NCI-H526 (cell line): ENCODE measurements at regions not wholly inside any gene's neighbourhood (a gene's known extent, or its start where the extent isn't known, plus 50 kb on each side); places are given as distances from the start of the nearest gene placed in this dataset.

Source experiments
- DNase-seq, 2 experiments: peaks; one replicate each; lab custom pipeline; 2025; lab: John Stamatoyannopoulos, UW

DNA sequence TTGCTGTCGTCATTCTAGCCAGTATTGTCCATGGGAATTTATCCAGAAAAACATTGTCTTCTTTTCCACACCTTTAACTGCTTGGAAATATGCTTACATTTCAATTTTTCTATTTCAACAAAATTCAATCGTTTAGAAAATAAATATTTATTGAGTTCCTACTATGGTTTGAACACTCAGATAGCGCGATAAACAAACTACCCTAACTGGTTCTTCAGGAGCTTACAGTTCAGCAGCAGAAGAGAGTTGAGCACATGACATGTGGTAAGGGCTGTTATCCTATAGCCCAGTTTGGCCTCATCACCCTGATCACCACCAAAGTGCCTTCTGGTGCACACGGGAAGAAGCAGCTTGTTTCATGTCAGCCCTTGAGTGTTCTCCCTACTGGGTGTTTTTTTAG lies 375.2 kb upstream of the SMIM21 start:
- no peak for DNase-seq

DNA sequence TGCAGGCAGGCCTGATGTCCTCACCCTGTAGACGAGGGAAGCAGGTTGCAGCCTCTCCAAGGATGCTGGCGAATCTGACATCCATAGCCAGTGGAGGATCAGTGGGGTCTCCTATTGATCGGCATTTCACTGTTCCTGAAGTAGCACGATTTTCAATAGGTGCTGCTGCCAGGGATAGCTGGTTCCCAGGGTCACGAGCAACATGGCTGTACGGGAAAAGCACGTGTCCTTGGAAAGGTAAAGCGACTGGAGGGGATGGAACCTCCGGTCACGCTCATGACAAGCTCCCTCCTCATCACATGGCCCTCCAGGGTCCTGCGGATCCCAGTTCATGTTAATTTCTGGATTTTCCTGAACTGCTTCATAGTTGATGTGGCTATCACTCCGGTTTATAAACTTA lies 373.7 kb upstream of the SMIM21 start:
- no peak for DNase-seq

DNA sequence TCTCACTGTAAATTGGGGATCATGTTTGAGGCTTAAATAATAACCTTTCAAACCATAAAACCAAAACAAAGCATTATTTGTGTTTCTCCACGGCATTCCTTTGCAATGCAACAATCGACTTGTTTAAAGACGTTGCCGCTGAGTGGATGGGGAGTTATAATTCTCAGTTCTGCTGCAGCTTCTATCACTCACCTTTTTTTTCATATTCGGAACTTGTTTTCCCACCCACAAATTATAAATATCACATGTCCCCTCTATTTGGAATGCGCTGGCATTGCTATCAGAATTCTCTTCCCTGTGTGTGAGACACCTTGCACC lies 372.8 kb upstream of the SMIM21 start:
- DNase-seq: no peak

DNA sequence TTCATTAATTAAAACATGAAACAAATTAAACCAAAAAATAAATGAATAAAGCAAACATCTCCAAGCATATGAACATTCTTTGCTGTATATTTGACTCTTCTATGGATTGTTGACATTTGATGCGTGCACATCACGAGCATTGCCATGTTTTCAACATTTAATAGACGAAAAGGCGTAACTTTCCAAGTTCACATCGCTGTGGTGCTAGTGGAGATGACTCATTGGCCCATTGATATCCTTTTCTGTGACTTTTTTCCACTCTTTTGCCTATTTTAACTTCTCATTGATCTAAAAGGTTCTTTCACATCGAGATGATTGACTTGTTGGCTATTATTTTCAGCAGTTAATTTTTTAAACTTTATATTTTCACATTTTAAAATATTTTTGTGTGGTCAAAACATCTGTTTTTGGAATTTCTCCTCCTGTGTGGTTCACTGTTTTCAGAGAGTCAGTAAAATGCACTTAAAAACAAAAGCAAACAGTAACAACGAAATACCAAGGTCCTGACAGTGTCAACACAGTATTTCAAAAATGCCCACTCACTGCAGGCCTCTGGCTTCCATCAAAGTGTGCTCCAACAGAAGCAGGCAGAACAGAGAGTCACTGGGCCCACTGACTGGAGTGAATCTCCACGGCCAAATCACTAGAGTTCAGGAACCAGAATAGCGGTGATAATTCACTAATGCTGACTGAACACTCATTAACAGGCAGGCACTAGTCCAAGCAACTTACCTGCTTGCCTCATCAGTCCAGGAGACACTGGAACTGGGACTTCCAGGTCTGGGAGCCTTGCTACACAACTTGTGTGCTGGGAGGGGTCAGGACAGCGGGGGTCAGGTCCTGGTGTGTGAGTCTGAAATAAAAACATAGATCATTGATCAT lies 372.2 kb upstream of the SMIM21 start:
- DNase-seq: no peak

DNA sequence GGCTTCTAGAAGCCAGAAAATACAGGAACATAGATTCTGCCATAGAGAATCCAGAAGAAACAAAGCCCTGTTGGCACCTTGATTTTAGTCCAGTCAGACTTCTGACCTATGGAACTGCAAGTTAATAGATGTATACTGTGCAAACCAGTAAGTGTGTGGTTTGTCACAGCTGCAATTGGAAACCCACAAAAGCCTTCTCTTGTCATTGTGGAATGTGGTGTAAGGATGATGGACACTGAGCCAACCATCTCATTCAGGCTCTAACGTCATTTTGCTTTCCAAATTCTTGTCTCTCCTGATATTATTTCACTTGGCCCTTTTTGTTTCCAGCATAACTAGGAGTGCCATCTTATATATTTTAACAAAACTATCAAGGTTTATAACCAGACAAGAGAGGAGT lies 369.5 kb upstream of the SMIM21 start:
- no peak for DNase-seq

DNA sequence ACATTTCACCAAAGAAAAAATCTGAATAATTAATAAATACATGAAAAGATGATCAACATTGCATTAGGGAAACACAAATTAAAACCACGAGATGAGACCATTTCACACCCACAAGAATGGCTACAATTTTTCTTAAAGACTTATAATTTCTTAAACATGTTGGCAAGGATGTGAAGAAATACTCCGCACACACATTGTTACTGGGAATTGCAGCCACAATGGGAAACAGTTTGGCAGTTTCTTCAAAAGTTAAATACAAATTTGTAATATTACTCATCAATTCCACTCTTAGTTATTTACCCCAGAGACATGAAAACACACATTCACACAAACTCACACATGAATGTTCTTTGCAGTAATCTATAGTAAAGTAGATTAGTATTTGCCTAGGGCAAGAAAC lies 363.3 kb upstream of the SMIM21 start:
- DNase-seq: no peak

DNA sequence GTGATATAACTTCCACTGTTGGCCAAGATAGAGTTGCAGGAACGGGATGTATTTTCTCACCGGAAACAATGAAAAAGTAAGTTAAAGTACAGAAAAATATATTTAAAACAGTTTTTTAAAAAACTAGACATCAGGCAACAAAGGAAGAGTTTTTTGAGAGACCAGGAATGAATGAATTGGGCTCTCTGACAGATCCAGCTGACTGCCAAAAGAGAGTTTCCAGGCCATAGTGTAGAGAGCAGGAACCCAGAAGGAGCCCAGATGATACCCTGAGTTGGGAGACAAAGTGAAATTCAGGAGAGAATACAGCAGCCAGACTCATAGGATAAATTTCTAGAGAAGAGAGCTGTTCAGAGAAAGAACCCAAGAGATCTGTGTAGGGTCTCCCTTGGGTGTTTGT lies 362.6 kb upstream of the SMIM21 start:
- DNase-seq: no peak

DNA sequence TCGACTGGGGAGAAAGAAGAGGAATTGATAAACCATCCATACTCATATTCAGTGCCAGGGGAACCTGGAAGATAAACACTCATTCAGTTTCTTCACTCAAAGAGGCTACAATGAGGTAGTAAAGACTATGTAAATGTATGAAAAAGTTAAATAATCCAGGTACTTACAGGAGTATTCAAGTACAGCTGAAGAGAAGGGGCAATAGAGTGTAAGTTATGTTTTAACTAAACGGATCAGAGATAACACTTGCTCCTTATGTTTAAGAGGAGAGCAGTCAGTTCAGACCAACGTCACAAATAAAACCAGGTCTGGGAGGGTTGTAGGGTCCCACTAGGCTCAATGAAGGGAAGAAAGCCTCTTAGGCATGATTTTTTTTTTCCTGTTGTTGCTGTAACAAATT lies 358.3 kb upstream of the SMIM21 start:
- DNase-seq: no peak

DNA sequence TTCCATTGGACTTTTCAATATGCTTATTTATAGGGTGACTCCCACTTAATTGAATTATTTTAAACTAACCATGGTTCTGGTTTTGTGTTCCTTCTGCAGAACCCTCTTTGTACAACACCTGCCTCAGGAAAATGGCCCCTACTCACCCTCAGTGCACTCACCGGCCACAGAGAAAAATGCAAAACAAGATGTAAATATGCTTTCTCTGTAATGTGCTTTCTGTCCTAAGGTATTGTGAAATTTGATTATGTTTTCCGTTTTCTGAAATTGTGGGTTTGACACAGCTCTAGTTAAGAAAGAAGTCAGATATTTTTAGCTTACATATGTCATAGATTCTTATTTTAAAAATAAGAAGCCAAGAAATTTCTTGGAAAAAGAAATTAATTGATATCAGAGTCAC lies 357.7 kb upstream of the SMIM21 start:
- peak; percentile 69 to 80 for DNase-seq

DNA sequence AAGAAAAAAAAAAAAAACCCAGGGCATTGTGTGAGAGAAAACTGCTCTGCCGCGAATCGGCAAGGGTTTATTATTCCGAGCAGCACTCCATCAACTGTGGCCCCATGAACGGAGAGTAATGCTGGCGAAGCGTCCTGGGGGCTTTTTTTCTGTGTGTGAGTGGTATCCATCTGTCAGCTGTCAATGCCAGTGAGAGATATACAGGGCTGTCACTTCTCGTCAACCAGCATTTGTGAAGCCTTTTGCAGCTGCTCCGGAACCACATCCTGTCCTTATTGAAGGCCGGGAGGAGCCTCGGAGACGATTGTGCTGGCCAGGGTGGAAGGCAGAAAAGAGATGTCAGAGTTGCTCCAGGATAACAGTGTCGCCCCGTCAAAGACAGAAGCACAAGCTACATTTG lies 356.9 kb upstream of the SMIM21 start:
- DNase-seq: no peak

DNA sequence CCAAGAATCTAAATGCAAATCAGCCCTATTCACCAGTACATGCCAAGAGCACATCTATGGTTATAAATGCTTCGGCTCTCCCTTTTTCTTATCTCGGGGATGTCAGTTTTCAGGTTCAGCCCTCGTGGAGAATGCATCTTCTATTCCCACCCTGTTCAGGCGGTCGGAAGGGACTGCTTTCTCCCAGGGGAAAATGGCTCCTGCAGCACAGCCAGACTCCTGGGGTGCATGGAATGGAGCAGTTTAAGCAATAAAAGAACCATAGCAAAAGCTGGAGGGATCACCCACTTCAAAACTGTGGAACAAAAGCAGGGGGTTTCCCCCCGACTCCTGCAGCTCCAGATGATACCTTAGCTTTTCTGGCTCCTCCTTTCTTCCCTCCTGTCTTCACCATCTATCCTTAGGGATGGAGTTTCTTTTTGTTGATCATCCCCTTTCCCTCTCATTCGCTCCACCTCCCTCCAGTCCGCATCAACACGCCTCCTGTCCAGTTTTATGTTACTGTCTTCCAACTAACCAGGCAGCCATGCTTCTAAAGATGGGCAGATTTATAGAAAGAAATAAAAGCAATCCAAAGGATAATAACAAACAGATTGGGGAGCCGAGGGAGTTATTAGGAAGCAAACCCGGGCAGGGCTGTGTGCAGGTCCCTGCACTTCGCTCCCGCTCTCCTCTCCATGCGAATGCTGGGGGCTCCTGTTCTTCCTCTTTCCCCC lies 356.2 kb upstream of the SMIM21 start:
- DNase-seq: no peak

DNA sequence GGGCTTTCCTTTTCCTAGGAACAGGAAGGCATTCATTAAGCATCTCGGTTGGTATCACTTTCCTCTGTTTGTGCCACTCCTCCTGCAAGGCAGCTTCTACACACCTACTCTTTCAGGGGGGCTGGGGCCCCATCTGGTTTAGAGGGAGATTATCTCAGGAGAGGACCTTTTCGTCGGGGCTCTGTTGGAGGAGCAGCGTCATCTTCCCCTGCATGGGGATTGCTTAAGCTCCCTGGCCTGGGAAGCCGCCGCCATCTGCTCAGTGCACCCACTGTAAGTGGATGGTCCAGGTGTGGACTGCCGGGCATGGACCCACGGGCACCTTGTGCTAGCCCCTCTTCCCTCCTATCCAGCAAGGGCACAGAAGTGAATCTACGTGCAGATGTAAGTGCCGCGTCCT lies 355.3 kb upstream of the SMIM21 start:
- no peak for DNase-seq

DNA sequence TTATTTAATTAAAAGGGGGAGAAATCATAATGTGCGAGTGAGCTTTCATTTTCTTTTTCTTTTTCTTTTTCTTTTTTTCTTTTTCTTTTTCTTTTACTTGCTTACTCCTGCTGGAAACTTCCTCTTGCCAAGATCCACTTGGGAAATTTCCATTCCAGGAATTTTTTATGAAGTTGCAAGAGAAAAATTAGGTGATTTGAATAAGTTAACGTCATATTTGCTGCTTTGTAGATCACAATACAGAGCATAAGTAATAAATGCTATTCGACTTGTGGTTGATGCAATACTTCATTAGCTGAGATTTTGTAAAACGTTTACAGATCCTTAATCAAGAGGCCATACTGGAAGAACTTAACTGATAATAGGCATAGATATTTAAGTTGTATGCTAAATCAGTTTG lies 354.7 kb upstream of the SMIM21 start:
- no peak for DNase-seq

DNA sequence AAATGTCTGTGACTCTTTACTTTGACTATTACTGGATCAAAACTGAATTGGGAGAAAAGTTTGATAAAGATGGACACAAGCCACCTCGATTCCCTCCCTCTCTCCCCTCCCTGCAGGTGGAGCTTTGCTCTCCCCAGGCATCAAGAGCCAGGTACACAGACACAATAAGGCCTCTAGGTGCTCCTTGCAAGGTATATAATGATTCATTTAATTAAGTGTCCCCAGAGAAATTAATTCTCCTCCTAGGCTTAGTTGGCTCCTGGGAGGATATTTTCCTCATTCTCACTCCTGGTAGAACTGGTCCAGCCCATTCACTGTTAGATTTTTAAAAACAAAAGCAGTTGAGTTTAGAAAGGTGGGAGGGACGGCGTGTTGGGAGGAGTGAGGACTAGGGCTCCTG lies 352.4 kb upstream of the SMIM21 start:
- no peak for DNase-seq

DNA sequence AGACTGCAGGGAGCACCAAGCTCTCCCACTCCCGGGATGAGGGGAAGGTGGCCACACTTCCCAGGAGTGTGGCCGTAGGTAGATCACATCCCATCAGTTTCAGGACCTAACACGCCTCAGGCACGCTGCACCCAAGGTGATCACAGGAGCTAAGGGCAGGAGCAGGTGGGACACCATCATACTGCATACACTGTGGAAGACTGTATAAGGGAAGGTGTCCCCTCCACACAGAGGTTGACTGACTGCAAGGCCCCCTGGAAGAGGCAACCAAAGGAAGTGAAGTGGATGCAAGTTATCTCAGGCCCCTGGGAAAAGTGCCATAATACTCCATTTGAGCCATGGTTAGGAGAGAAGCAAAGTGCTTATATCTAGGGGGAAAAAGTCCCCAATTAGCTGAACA lies 351.9 kb upstream of the SMIM21 start:
- no peak for DNase-seq

DNA sequence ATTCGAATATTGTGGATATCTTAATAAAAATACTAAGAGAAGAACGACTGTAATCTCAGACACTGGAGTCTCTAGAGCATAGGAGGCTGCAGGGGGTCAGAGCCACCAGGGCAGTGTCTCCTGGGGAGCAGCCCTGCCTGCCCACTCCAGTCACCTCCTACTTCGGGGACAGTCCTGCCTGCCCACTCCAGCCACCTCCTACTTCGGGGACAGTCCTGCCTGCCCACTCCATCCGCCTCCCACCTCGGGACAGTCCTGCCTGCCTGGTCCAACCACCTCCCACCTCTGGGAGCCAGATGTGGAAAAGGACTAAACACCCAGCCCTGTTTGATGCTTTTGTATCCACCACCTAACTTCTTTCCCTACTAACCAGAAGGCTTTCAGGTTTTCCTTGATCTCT lies 350.1 kb upstream of the SMIM21 start:
- no peak for DNase-seq

DNA sequence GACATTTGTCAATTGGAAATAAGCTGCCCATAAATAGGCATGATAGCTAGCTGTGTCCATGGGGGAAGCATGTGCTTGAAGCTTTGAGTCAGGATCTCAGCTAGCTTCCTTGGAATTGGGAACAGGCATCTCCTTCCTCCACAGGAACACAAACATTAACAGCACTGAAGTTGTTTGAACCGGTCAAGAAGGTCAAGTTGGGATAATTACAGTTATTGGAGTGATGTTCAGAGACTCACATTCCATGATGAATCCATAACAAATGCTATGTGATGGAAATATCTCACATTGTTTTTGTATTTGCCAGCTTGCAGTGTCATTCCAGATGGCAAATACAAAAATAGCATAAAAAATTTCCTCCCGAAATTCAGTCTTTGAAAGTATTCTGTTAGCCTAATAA lies 347.6 kb upstream of the SMIM21 start:
- DNase-seq: no peak

DNA sequence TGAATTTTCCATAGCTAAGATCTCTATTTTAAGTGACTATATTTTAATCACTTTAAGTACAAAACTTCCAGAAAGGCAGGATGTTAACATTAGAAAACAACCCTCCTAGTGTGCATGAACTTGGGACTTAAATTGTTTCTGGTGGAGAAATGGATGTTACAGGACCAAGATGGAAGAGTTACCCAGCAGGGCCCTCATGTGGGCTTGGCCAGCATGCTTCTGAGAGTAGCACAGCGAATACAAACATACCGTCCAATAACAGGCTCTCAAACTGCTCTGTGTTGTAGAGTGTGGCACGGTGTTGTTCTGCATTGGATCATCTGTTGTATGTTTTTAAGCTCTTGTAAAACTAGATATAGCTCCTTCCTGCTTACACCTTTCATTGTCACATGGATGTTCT lies 346.1 kb upstream of the SMIM21 start:
- DNase-seq: no peak

DNA sequence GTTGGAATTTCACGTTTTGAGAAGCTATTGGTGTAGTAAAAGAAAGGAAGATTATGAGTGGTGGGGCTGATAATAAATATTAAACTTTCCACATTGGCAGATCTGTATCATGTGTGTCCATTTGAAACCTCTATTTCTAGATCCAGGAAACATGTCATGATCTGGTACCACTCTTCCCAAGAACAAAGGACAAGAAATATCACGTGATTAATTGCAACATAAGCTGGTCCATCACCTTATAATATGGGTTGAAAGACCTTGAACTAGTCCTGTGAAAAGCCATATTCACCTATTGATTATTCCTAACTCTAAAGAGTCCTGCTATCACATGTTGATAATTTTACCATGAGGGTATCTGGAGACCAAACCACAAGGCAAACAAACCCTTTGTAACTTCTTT lies 335.3 kb upstream of the SMIM21 start:
- DNase-seq: no peak

DNA sequence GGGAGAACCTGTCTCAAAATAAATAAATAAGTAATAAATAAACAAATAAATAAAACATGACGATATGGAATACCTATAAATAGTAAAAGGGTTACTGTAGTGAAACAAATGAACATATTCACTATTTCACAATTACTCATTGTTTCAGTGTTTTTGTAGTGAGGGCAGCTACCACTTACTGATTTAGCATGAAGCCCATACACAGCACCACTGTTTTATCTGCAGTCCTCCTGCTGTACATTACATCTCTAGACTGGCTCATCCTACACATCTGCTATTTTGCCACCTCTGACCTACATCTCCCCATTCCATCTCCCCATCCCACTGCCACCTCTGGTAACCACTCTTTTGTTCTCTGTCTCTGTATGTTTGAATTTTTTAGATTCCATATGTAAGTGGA lies 332.7 kb upstream of the SMIM21 start:
- no peak for DNase-seq

DNA sequence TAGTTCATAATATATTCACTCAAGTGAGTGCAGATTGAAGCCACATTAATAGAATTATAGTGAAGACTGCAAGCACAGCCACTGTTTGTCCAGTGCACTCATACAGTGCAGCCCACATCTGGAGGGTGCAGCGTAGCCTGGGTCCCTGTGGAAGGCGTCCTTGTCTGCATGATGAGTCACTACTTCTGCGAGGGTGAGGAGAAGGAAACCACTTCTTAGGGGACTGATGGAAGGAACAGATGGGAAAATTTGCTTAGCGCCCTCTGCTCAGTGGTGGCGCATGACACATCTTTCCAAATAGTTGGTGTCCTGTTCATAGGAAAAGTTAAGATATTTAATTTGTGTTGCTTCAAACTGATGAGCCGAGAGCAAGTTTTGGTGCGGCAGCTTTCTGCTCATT lies 330.4 kb upstream of the SMIM21 start:
- DNase-seq: no peak

DNA sequence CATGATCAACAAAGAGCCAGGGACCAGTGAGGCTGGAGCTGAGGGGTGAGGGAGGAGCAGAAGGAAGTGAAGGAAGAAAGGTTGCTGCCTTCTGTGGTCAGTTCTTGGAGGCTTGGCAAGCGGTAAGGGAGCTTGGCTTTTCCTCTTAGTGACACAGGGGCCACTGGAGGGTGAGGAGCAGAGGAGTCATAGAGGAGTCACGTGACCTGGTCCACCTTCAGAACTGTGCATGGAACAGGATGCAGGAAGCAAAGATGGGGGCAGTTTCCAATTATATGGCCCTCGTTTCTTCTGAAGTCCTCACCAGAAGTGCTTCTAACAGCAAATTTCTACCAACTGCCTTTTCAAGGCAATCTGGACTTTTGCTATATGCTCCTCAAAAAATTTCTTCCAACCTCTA lies 326.9 kb upstream of the SMIM21 start:
- no peak for DNase-seq

DNA sequence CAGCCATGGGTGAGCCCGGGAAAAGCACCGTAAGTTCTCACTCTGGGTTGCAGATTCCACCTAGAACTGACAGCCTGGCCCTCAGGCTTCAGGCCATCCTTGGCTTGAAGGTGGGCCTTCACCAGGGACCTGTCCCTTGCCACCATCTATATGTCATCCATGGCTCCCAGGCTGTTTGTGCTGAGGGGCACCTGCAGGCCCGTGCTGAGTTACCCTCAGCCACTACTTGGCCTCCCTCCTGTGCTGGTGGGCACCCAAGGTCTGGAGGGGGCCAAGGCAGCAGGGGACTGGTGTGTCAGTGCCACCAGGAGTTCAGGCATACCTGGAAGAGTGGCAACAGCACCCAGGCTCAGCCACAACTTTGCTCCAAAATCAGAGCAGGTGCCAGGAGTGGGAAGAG lies 326.2 kb upstream of the SMIM21 start:
- no peak for DNase-seq

DNA sequence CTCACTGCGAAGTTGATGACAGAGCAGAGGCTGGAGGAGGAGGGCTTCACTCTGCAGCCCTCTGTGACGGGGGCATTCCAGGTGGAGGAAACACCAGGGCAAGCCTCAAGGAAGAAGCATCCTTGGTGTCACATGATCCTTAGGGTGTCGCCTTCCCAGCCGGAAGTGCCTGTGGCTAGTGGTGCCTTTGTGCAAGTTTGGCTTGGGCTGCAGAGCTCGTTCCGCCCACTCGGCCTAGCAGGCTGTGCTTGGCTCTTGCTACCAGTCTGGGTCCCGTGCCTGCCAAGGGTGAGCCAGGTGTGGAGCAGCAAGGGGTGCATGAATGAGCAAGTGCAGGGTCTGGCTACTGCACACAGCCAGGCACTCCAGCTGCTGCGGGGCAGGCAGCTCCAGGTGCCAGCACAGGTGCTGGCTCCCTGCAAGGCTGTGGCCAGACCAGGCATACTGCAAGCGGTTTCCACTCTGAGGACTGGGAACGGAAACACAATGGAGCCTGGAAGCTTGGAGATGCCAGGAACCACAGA lies 325.3 kb upstream of the SMIM21 start:
- no peak for DNase-seq
